MCF 10A (cell line): ENCODE measurements at regions not wholly inside any gene's neighbourhood (a gene's known extent, or its start where the extent isn't known, plus 50 kb on each side); places are given as distances from the start of the nearest gene placed in this dataset.

Experiments
- BruUV-seq: library from RNA; stranded (reverse); fragments of 400-500 nt; replicated peaks from 2 replicates; lab custom pipeline; 2021; lab: Mats Ljungman, UMichigan
- CTCF ChIA-PET: fragments of 300-600 bp; sonication (Branson Sonifier 250); formaldehyde crosslinking; extraction: SDS; loops from one replicate; lab custom pipeline; 2021; ENCODE audit warnings: antibody characterized with exemption, inconsistent platforms; lab: Yijun Ruan, JAX
- POLR2A ChIA-PET: fragments of 300-600, 350-650 bp; sonication (Branson Sonifier 250); formaldehyde crosslinking; extraction: SDS; loops from one replicate; lab custom pipeline; 2020; ENCODE audit warnings: antibody characterized with exemption, inconsistent platforms; lab: Yijun Ruan, JAX
- DNase-seq: peaks from one replicate; pipeline ENCODE4 v3.0.0-alpha.2; 2018; ENCODE audit not compliant: unreplicated experiment
- H3K27ac Mint-ChIP-seq: one replicate; pipeline ENCODE4 v1.8.0; 2022; ENCODE audit warnings: mild to moderate bottlenecking, low read depth, mixed read lengths; ENCODE audit not compliant: unreplicated experiment
- H3K27me3 Mint-ChIP-seq: one replicate; pipeline ENCODE4 v1.8.0; 2022; ENCODE audit warnings: mixed read lengths; ENCODE audit not compliant: insufficient read depth, unreplicated experiment
- H3K36me3 Mint-ChIP-seq: one replicate; pipeline ENCODE4 v1.8.0; 2022; ENCODE audit warnings: mild to moderate bottlenecking, moderate library complexity, mixed read lengths; ENCODE audit not compliant: insufficient read depth, unreplicated experiment
- H3K4me1 Mint-ChIP-seq: one replicate; pipeline ENCODE4 v1.8.0; 2022; ENCODE audit warnings: mixed read lengths; ENCODE audit not compliant: insufficient read depth, unreplicated experiment
- H3K4me3 Mint-ChIP-seq: one replicate; pipeline ENCODE4 v1.8.0; 2022; ENCODE audit warnings: mild to moderate bottlenecking, moderate library complexity, mixed read lengths; ENCODE audit not compliant: unreplicated experiment
- H3K9me3 Mint-ChIP-seq: one replicate; pipeline ENCODE4 v1.8.0; 2022; ENCODE audit warnings: mixed read lengths; ENCODE audit not compliant: unreplicated experiment
- CTCF ChIP-seq: fragments of 200-600 bp; IDR thresholded peaks from one replicate; pipeline ENCODE4 v1.8.0; 2022; ENCODE audit warnings: antibody characterized with exemption, mild to moderate bottlenecking; ENCODE audit not compliant: unreplicated experiment
- intact Hi-C: fragments of 100-400 bp; cut with micrococcal nuclease; formaldehyde crosslinking; loops from 2 replicates; pipeline ENCODE4 v1.14.1; 2022

GRCh38 chr17:65290056-65290455, 152.9 kb downstream of the RGS9 start:
- intact Hi-C loops: loop anchor here (5.0 kb wide), 1 partner anchor 172 kb away; no protein-coding TSS in a partner anchor
- H3K36me3 Mint-ChIP-seq: no peaks in the 10 kb centered on the region
- peaks cover 6% of the 10 kb centered on the region for H3K4me1 Mint-ChIP-seq
- no peak for DNase-seq
- no peak for TF ChIP-seq CTCF
- no peaks in the 10 kb centered on the region for H3K27me3 Mint-ChIP-seq
- H3K4me3 Mint-ChIP-seq: no peak overlapping the region
- POLR2A ChIA-PET: no interaction called here
- BruUV-seq: no TSS peak
- CTCF ChIA-PET: interaction anchor here (0.7 to 1.0 kb wide), 2 partner anchors 505 to 730 kb away, joined by 3 to 4 read pairs; no protein-coding TSS in a partner anchor
- no peaks in the 10 kb centered on the region for H3K9me3 Mint-ChIP-seq
- H3K27ac Mint-ChIP-seq: no peak overlapping the region

- Mint-ChIP-seq H3K27ac (no peak overlapping the region), H3K9me3 (no peaks in the 10 kb centered on the region), H3K4me3 (no peak overlapping the region), H3K36me3 (no peaks in the 10 kb centered on the region), H3K4me1 (no peaks in the 10 kb centered on the region), H3K27me3 (no peaks in the 10 kb centered on the region)
- DNase-seq: no peak
- no peak for TF ChIP-seq CTCF
- BruUV-seq: no TSS peak
- ChIA-PET CTCF (interaction anchor here (0.6 kb wide), 1 partner anchor 111 kb away, joined by 5 read pairs; no protein-coding TSS in a partner anchor), POLR2A (no interaction called here)
- intact Hi-C loops: no loop called here
These were observed 149.9 kb downstream of the RGS9 start for GRCh38 chr17:65287040-65287439.

- peak; percentile 20 for DNase-seq
- H3K9me3 Mint-ChIP-seq: no peaks in the 10 kb centered on the region
- CTCF ChIA-PET: interaction anchor here (0.6 kb wide), 1 partner anchor 559 kb away, joined by 3 read pairs; no protein-coding TSS in a partner anchor
These were observed 146.5 kb downstream of the RGS9 start for GRCh38 chr17:65283704-65284103.

GRCh38 chr17:65279456-65279855, 142.3 kb downstream of the RGS9 start:
- no peak for TF ChIP-seq CTCF
- intact Hi-C loops: no loop called here
- CTCF ChIA-PET: interaction anchor here (1.9 kb wide), 1 partner anchor 15 kb away, joined by 4 read pairs; no protein-coding TSS in a partner anchor
- POLR2A ChIA-PET: no interaction called here
- Mint-ChIP-seq H3K36me3 (no peaks in the 10 kb centered on the region), H3K4me3 (no peak overlapping the region), H3K9me3 (no peaks in the 10 kb centered on the region), H3K27me3 (peaks cover 15% of the 10 kb centered on the region), H3K4me1 (peaks cover 6% of the 10 kb centered on the region), H3K27ac (no peak overlapping the region)
- no TSS peak for BruUV-seq
- DNase-seq: no peak

More at GRCh38 chr17:65283704-65284103, 146.5 kb downstream of the RGS9 start:
- Mint-ChIP-seq H3K36me3 (no peaks in the 10 kb centered on the region), H3K4me3 (no peak overlapping the region), H3K27ac (no peak overlapping the region), H3K27me3 (no peaks in the 10 kb centered on the region), H3K4me1 (no peaks in the 10 kb centered on the region)
- BruUV-seq: no TSS peak
- intact Hi-C loops: no loop called here
- POLR2A ChIA-PET: interaction anchor here (0.6 kb wide), 1 partner anchor 47 kb away, joined by 3 read pairs; no protein-coding TSS in a partner anchor
- no peak for TF ChIP-seq CTCF
